Cortex of kidney (tissue), 1 donor: ENCODE measurements at regions not wholly inside any gene's neighbourhood (a gene's known extent, or its start where the extent isn't known, plus 50 kb on each side); places are given as distances from the start of the nearest gene placed in this dataset.

Experiments used
- DNase-seq: peaks from one replicate; lab custom pipeline; 2025; lab: John Stamatoyannopoulos, UW

GRCh38 chr12:125193376-125194152, 128.3 kb downstream of the AACS start:
- DNase-seq, result no peak

GRCh38 chr12:125194163-125194773, 129.0 kb downstream of the AACS start:
- DNase-seq, result no peak

- DNase-seq, result no peak
These were observed 129.8 kb downstream of the AACS start for GRCh38 chr12:125194987-125195386.

- DNase-seq, result no peak
These were observed 132.1 kb downstream of the AACS start for GRCh38 chr12:125197326-125197725.

- DNase-seq, result no peak
These were observed 133.4 kb downstream of the AACS start for GRCh38 chr12:125198652-125199051.

GRCh38 chr12:125201090-125201489, 135.9 kb downstream of the AACS start:
- DNase-seq, result no peak

- no peak for DNase-seq
These were observed 136.7 kb downstream of the AACS start for GRCh38 chr12:125201940-125202339.

GRCh38 chr12:125202421-125202820, 137.2 kb downstream of the AACS start:
- no peak for DNase-seq

GRCh38 chr12:125203145-125203765, 138.0 kb downstream of the AACS start:
- no peak for DNase-seq

GRCh38 chr12:125205386-125205785, 140.2 kb downstream of the AACS start:
- no peak for DNase-seq

- DNase-seq, result no peak
These were observed 141.5 kb downstream of the AACS start for GRCh38 chr12:125206711-125207110.

GRCh38 chr12:125208334-125208733, 143.1 kb downstream of the AACS start:
- DNase-seq, result no peak

GRCh38 chr12:125208942-125209341, 143.7 kb downstream of the AACS start:
- no peak for DNase-seq

GRCh38 chr12:125210104-125210755, 145.0 kb downstream of the AACS start:
- DNase-seq, result no peak

GRCh38 chr12:125211464-125211863, 146.2 kb downstream of the AACS start:
- DNase-seq, result no peak

- DNase-seq, result no peak
These were observed 149.1 kb downstream of the AACS start for GRCh38 chr12:125214289-125214688.

- DNase-seq, result no peak
These were observed 151.5 kb downstream of the AACS start for GRCh38 chr12:125216756-125217155.

- DNase-seq, result no peak
These were observed 152.1 kb downstream of the AACS start for GRCh38 chr12:125217308-125217707.

GRCh38 chr12:125218952-125219351, 153.7 kb downstream of the AACS start:
- DNase-seq, result no peak

- DNase-seq, result no peak
These were observed 155.4 kb downstream of the AACS start for GRCh38 chr12:125220404-125221273.

GRCh38 chr12:125221602-125222001, 156.4 kb downstream of the AACS start:
- no peak for DNase-seq

- DNase-seq, result no peak
These were observed 157.6 kb downstream of the AACS start for GRCh38 chr12:125222876-125223275.
